Thymus (tissue), 11 donors: ENCODE measurements at regions not wholly inside any gene's neighbourhood (a gene's known extent, or its start where the extent isn't known, plus 50 kb on each side); places are given as distances from the start of the nearest gene placed in this dataset.
A peak's percentile ranks its signal among the peaks of the same experiment; 100 is the strongest.

Source experiments
- DNase-seq, 9 donors: peaks; one replicate each; pipeline ENCODE4 v3.0.0-alpha.2; 2013; ENCODE audit warnings: low spot score in 9 of 9, low read depth in 6 of 9, missing footprints in 1 of 9
- H3K27ac ChIP-seq, 2 donors: one replicate each; pipeline ENCODE4 v1.5.1; 2013; ENCODE audit warnings: control low read depth in 1 of 2, low read depth in 1 of 2, low read length in 1 of 2, mild to moderate bottlenecking in 1 of 2, moderate library complexity in 1 of 2
- H3K27me3 ChIP-seq, 2 donors: one replicate each; pipeline ENCODE4 v1.5.1; 2013; ENCODE audit warnings: low read length in 1 of 2; ENCODE audit not compliant: control insufficient read depth in 2 of 2, insufficient read depth in 1 of 2
- H3K36me3 ChIP-seq, 2 donors: one replicate each; pipeline ENCODE4 v1.5.1; 2013; ENCODE audit warnings: low read length in 1 of 2, mild to moderate bottlenecking in 1 of 2, moderate library complexity in 1 of 2; ENCODE audit not compliant: control insufficient read depth in 2 of 2, insufficient read depth in 2 of 2
- H3K4me1 ChIP-seq, 2 donors: one replicate each; pipeline ENCODE4 v1.5.1; 2013; ENCODE audit warnings: low read length in 2 of 2; ENCODE audit not compliant: control insufficient read depth in 2 of 2, insufficient read depth in 2 of 2
- H3K4me3 ChIP-seq, 2 donors: one replicate each; pipeline ENCODE4 v1.5.1; 2013; ENCODE audit warnings: low read length in 2 of 2, control low read depth in 1 of 2, mild to moderate bottlenecking in 1 of 2
- H3K9me3 ChIP-seq, 2 donors: one replicate each; pipeline ENCODE4 v1.5.1; 2013; ENCODE audit warnings: low read length in 1 of 2, mild to moderate bottlenecking in 1 of 2; ENCODE audit not compliant: control insufficient read depth in 2 of 2, insufficient read depth in 1 of 2
- WGBS: extraction: QIAGEN DNeasy Blood & Tissue Kit; methylation state at CpG from one replicate; pipeline ENCODE4 v1.1.7; 2013; 5-methylcytosine and 5-hydroxymethylcytosine counted together
- donor health status: healthy.

DNA sequence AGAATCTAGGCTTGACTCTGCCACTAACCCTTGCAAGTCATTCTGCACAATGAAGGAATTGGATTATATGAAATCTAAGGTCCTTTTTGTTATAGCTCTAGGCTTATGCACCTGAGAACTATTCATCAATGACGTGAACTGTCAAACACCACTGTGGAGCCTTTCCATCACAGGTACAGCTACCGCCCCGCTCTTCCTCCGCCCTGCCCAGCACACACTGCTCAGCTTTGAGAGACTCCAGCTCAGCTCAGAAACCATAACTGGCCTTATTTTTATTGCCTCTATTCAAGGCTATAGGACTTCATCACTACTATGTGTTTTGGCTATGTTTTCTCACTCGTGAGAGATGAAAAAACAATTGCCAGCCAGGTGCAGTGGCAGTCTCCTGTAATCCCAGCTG lies 88.2 kb upstream of the RPL34 start:
- Histone ChIP-seq H3K9me3 (no peaks in the 10 kb centered on the region), H3K4me3 (no peak overlapping the region), H3K4me1 (peaks cover 47 to 60% of the 10 kb centered on the region in 2 donors), H3K27me3 (no peaks in the 10 kb centered on the region), H3K36me3 (no peaks in the 10 kb centered on the region), H3K27ac (no peak overlapping the region)
- DNase-seq = no peak
- 79% methylated on average over 5 of the region's 5 CpGs for WGBS

DNA sequence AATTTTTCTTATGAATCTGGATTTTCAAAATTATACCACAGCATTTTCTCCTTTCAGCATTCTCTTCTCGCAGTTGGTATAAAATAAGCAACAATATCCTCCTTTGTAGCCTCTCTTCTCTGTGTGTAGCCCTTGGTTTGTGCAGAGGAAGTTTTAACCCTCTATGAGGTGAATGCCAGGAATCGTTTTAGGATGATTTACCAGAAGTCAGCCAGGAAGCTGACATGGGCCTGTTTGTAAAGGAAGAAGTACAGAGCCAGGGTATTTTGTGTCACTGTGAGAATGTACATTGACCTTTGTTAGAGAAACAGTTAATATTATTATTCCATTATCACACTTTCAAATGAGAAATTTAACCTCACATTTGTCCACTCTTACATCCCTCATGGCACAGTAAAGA lies 88.9 kb upstream of the RPL34 start:
- H3K27ac ChIP-seq = peak overlapping the region in 1 of 2 donors; percentile 31

DNA sequence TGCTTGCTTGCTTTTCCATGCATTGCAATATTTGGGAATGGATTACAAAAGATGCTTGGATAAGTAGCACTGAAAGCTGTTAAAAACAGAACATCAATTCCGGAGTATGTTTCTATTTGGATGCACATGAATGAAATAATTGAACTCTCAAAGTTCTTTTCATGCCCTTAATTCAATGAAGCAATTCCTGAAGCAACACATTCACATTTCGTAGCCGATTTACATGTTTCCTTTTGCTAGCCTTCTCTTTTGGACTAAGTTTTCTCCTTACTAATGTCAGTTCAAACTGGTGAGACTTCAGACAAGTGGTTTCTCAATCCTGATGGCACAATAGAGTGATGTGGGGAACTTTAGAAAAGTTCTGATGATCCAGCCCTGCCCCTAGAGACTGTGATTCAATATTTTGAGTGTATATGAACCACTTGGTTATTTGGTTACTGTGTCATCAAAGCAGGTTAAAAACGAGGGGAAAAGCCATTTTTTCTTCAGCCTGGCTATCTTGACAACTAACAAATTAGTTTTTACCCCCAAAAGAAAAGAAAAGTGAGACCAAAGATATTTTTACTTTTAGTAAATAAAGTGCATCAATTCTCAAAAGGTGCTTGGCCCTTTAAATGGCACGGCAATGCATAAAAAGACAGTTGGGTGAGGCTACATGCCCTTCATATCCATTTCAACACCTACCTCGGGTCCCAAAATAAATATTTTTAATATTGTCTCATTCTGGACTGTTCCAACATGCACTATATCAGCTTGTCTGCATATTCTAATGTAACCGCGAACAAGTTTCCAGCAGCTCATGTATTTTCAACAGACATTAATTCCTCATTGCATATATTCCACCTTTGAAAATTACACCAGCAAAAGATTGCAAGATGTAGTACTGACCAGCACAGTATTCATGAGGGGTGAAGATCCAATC lies 90.1 kb upstream of the RPL34 start:
- Histone ChIP-seq H3K27me3 (no peaks in the 10 kb centered on the region), H3K4me3 (no peak overlapping the region), H3K9me3 (no peaks in the 10 kb centered on the region), H3K4me1 (peaks cover 45 to 54% of the 10 kb centered on the region in 2 donors), H3K27ac (no peak overlapping the region), H3K36me3 (no peaks in the 10 kb centered on the region)
- no peak for DNase-seq
- WGBS = 84% methylated on average over 8 of the region's 8 CpGs

More for the DNA sequence above, 88.9 kb upstream of the RPL34 start:
- no peaks in the 10 kb centered on the region for H3K9me3 ChIP-seq
- no peaks in the 10 kb centered on the region for H3K27me3 ChIP-seq
- no peaks in the 10 kb centered on the region for H3K36me3 ChIP-seq
- H3K4me1 ChIP-seq = peaks cover 46 to 57% of the 10 kb centered on the region in 2 donors
- no peak for DNase-seq
- 39% methylated on average over 2 of the region's 2 CpGs for WGBS
- H3K4me3 ChIP-seq = no peak overlapping the region

DNA sequence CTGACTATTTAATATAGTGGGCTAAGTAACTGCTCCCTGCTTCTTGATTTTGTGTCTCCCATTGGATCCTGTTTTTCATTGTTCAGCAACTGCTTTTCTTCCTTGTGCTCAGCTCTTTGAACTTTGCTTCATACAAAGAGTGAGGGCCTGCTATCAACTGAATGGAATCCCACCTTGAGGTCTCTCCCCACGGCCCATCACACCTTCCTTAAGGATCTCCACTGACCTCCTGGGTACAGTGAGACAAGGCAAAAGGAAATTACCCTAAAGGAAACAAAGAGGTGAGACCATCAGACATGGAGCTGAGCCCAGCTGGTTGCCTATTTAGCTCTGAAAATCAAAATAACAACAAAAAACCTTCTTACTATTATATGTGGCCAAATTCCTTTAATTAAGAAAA lies 91.3 kb upstream of the RPL34 start:
- Histone ChIP-seq H3K9me3 (no peaks in the 10 kb centered on the region), H3K27ac (peak overlapping the region in 1 of 2 donors; percentile 31), H3K36me3 (no peaks in the 10 kb centered on the region), H3K27me3 (no peaks in the 10 kb centered on the region), H3K4me1 (peaks cover 45 to 53% of the 10 kb centered on the region in 2 donors), H3K4me3 (no peak overlapping the region)
- no peak for DNase-seq
- 95% methylated on average over 1 of the region's 1 CpG for WGBS

DNA sequence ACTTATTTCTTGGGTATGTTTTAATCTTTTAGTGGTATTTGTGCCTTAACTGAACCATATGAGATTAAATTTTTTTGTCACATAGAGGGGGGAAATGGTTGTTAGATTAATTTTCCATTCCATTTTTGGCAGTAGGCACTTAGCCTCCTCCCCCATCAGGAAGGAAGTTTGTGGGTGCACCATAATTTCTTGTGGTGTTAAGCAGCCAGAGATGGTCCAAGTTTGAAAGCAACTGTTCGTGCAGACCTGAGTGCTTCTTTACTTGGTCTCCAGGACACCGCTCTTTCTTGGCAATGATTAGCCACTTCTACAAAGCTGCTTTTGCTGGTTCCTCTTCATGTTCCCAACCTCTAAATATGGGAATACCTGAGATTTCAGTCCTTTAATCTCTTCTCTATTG lies 92.7 kb upstream of the RPL34 start:
- DNase-seq = peak in 5 of 9 donors; percentile 29 to 80 (median 51)
- no peak overlapping the region for H3K4me3 ChIP-seq
- H3K27ac ChIP-seq = peak overlapping the region; percentile 68 to 83
- 6% methylated on average over 2 of the region's 2 CpGs for WGBS
- H3K9me3 ChIP-seq = no peaks in the 10 kb centered on the region
- peaks cover 34 to 39% of the 10 kb centered on the region in 2 donors for H3K4me1 ChIP-seq
- H3K27me3 ChIP-seq = no peaks in the 10 kb centered on the region
- no peaks in the 10 kb centered on the region for H3K36me3 ChIP-seq

DNA sequence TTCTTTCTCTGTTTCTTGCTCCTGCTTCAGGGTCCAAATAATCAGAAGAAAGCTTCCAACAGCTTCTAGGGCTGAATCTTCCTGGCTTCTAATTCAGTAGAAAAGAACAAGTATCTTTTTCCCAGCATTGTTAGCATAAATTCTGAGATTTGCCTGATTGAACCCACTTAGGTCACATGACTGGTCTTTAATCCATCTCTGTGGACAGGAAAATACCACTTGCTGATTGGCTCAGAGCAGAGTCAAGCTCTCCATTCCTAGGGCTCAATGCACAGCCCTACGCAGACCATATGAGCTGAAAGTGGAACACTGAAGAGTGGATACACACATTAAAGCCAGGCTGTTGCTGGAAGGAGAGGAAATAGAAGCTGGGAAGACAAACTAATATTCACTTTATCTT lies 99.6 kb upstream of the RPL34 start:
- Histone ChIP-seq H3K9me3 (no peaks in the 10 kb centered on the region), H3K27me3 (no peaks in the 10 kb centered on the region), H3K27ac (no peak overlapping the region), H3K36me3 (no peaks in the 10 kb centered on the region), H3K4me1 (no peaks in the 10 kb centered on the region), H3K4me3 (no peak overlapping the region)
- 97% methylated on average over 1 of the region's 1 CpG for whole genome bisulfite sequencing
- no peak for DNase-seq

DNA sequence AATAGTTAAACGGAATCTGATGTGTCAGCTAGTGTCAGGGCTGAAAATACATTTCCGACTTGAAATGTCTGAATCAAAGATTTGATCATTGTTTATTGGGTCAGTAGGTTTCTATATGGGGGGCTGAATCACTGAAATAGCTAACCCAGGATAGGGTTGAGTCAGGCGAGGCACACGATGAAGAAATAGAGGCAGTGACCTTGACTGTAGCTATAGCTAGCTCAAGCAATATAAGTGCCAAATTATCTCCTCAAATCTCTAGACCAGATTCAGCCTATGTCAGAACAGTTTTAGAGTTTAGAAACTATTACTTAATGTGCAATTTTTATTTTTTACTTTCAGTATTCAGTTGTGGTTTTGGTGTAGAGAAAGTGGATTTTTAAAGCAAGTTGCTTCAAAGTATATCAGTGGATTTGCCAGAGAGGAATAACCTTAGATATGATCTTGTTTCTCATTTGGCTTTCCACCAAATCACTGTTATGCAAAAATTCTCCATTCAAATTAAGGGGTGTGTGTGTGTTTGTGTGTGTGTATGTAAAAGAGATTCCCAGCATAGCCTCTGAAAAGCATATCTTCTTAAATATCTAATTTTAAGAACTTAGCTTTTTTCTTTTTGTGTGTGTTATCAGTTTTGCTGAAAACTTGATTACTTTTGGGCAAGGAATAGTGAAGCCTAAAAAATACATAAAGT lies 100.3 kb upstream of the RPL34 start:
- WGBS = 90% methylated on average over 4 of the region's 4 CpGs
- Histone ChIP-seq H3K9me3 (no peaks in the 10 kb centered on the region), H3K27ac (no peak overlapping the region), H3K4me3 (no peak overlapping the region), H3K27me3 (no peaks in the 10 kb centered on the region), H3K4me1 (no peaks in the 10 kb centered on the region), H3K36me3 (no peaks in the 10 kb centered on the region)
- DNase-seq = no peak

DNA sequence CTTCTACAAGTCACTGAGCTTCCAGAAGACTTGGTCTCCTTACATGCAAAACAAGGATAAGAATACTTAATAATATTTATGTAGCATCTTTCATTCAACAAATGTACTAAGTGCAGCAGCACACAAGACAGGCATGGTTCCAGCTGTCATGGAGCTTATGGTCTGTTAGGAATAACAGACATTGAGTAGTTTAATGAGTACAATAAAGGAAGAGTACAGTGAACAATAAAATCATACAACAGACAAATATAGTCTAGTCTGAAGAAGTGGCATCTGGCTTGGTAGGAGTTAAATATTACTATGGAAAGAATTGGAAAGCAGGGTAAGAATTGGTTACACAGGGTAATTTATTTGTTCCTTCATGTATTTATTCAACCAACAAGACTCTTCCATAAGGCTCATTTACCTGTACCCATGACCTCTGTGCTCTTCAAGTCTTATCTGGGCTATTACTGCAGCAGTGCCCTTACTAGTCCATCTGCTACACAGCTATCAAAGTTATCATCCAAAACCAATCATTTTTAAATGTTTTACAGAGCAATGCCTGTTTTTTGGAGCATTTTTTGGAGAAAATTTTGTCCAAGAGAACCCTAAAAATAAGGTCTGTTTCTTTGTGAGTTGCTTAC lies 101.1 kb upstream of the RPL34 start:
- Histone ChIP-seq H3K9me3 (no peaks in the 10 kb centered on the region), H3K4me1 (peaks cover 0 to 2% of the 10 kb centered on the region in 2 donors), H3K27me3 (no peaks in the 10 kb centered on the region), H3K36me3 (no peaks in the 10 kb centered on the region), H3K27ac (no peak overlapping the region), H3K4me3 (no peak overlapping the region)
- no peak for DNase-seq
